ENCODE measurements at regions not wholly inside any gene's neighbourhood (a gene's known extent, or its start where the extent isn't known, plus 50 kb on each side); places are given as distances from the start of the nearest gene placed in this dataset.

GRCh38 chr11:92346220-92346619 lies 121.6 kb downstream of the FAT3 start:
- intact Hi-C loops (cut with micrococcal nuclease): no loop called here
- no peaks in the 10 kb centered on the region for H3K4me1 ChIP-seq
- no peak for TF ChIP-seq CTCF (IDR thresholded peaks at IDR 0.05; ENCODE audit: borderline replicate concordance)
- H3K27me3 ChIP-seq (ENCODE audit: low read depth): peaks cover 9% of the 10 kb centered on the region
- H3K4me3 ChIP-seq: no peak overlapping the region
- H3K27ac ChIP-seq (replicated peaks): no peak overlapping the region
- H3K9me3 ChIP-seq (replicated peaks): no peaks in the 10 kb centered on the region
- H3K36me3 ChIP-seq: no peaks in the 10 kb centered on the region
- no peak for DNase-seq

GRCh38 chr11:92347454-92347853 lies 122.8 kb downstream of the FAT3 start:
- TF ChIP-seq CTCF (IDR thresholded peaks at IDR 0.05; ENCODE audit: borderline replicate concordance): no peak
- Histone ChIP-seq H3K4me3 (no peak overlapping the region), H3K36me3 (no peaks in the 10 kb centered on the region), H3K4me1 (no peaks in the 10 kb centered on the region), H3K27ac (replicated peaks) (no peak overlapping the region), H3K9me3 (replicated peaks) (no peaks in the 10 kb centered on the region), H3K27me3 (ENCODE audit: low read depth) (peaks cover 15% of the 10 kb centered on the region)
- DNase-seq: no peak
- intact Hi-C loops (cut with micrococcal nuclease): no loop called here

GRCh38 chr11:92349486-92350156 lies 125.0 kb downstream of the FAT3 start:
- H3K9me3 ChIP-seq (replicated peaks): no peaks in the 10 kb centered on the region
- intact Hi-C loops (cut with micrococcal nuclease): no loop called here
- no peaks in the 10 kb centered on the region for H3K4me1 ChIP-seq
- TF ChIP-seq CTCF (IDR thresholded peaks at IDR 0.05; ENCODE audit: borderline replicate concordance): no peak
- H3K4me3 ChIP-seq: no peak overlapping the region
- H3K27me3 ChIP-seq (ENCODE audit: low read depth): peaks cover 19% of the 10 kb centered on the region
- no peak for DNase-seq
- H3K36me3 ChIP-seq: no peaks in the 10 kb centered on the region
- H3K27ac ChIP-seq (replicated peaks): no peak overlapping the region

GRCh38 chr11:92357344-92357743 lies 132.7 kb downstream of the FAT3 start:
- Histone ChIP-seq H3K27me3 (ENCODE audit: low read depth) (peaks cover 6% of the 10 kb centered on the region), H3K27ac (replicated peaks) (no peak overlapping the region), H3K4me1 (no peaks in the 10 kb centered on the region), H3K36me3 (no peaks in the 10 kb centered on the region), H3K9me3 (replicated peaks) (no peaks in the 10 kb centered on the region), H3K4me3 (no peak overlapping the region)
- DNase-seq: no peak
- no peak for TF ChIP-seq CTCF (IDR thresholded peaks at IDR 0.05; ENCODE audit: borderline replicate concordance)
- intact Hi-C loops (cut with micrococcal nuclease): no loop called here

DNA sequence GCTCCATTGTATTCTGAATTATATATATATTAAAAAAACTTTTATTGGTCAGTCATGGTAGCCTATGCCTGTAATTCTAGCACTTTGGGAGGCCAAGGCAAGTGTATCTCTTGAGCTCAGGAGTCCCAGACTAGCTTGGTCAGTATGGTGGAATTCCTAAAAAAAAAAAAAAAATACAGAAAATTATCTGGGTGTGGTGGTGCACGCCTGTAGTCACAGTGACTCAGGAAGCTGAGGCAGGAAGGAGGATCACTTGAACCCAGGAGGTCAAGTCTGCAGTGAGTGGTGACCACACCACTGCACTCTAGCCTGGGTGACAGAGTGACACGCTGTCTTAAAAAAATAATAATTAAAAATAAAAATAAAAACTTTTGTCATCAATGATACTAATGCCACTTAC lies 133.2 kb downstream of the FAT3 start:
- intact Hi-C loops (cut with micrococcal nuclease): no loop called here
- no peak overlapping the region for H3K4me3 ChIP-seq
- no peak for DNase-seq
- no peak overlapping the region for H3K27ac ChIP-seq (replicated peaks)
- peaks cover under 1% of the 10 kb centered on the region for H3K27me3 ChIP-seq (ENCODE audit: low read depth)
- H3K36me3 ChIP-seq: no peaks in the 10 kb centered on the region
- H3K4me1 ChIP-seq: no peaks in the 10 kb centered on the region
- no peak for TF ChIP-seq CTCF (IDR thresholded peaks at IDR 0.05; ENCODE audit: borderline replicate concordance)
- H3K9me3 ChIP-seq (replicated peaks): no peaks in the 10 kb centered on the region

Data from left ventricle myocardium inferior (tissue), 1 donor.